LNCAP (cell line): ENCODE measurements at regions not wholly inside any gene's neighbourhood (a gene's known extent, or its start where the extent isn't known, plus 50 kb on each side); places are given as distances from the start of the nearest gene placed in this dataset.

Source experiments
- CTCF ChIP-seq: fragments of 450-650 bp; IDR thresholded peaks from 2 replicates; pipeline ENCODE4 v1.5.1; 2017; ENCODE audit warnings: mild to moderate bottlenecking

- no peak for TF ChIP-seq CTCF
These were observed 116.2 kb upstream of the NPAS2 start for GRCh38 chr2:100703739-100704138.

GRCh38 chr2:100704156-100704555, 115.8 kb upstream of the NPAS2 start:
- no peak for TF ChIP-seq CTCF

GRCh38 chr2:100704711-100705110, 115.2 kb upstream of the NPAS2 start:
- no peak for TF ChIP-seq CTCF

GRCh38 chr2:100707016-100707947, 112.7 kb upstream of the NPAS2 start:
- no peak for TF ChIP-seq CTCF

GRCh38 chr2:100708333-100708732, 111.6 kb upstream of the NPAS2 start:
- no peak for TF ChIP-seq CTCF

- TF ChIP-seq CTCF = no peak
These were observed 106.8 kb upstream of the NPAS2 start for GRCh38 chr2:100713106-100713505.

GRCh38 chr2:100716581-100716980, 103.4 kb upstream of the NPAS2 start:
- no peak for TF ChIP-seq CTCF
